Large intestine (tissue), 3 donors: ENCODE measurements at regions not wholly inside any gene's neighbourhood (a gene's known extent, or its start where the extent isn't known, plus 50 kb on each side); places are given as distances from the start of the nearest gene placed in this dataset.

Source experiments
- DNase-seq, 2 donors: peaks; one replicate each; pipeline versions ENCODE4 v3.0.0 to v3.0.0-alpha.2; 2013
- H3K27ac ChIP-seq: one replicate; pipeline ENCODE4 v1.5.1; 2013; ENCODE audit warnings: low read length
- H3K27me3 ChIP-seq: 2 replicates; pipeline ENCODE4 v1.6.1; 2013; ENCODE audit warnings: low read length; ENCODE audit not compliant: control insufficient read depth, insufficient read depth
- H3K36me3 ChIP-seq: 2 replicates; pipeline ENCODE4 v1.6.1; 2013; ENCODE audit warnings: low read length; ENCODE audit not compliant: control insufficient read depth, insufficient read depth
- H3K4me1 ChIP-seq: one replicate; pipeline ENCODE4 v1.6.1; 2013; ENCODE audit warnings: low read length; ENCODE audit not compliant: control insufficient read depth, insufficient read depth
- H3K4me3 ChIP-seq: one replicate; pipeline ENCODE4 v1.5.1; 2013; ENCODE audit warnings: low read length
- H3K9me3 ChIP-seq: one replicate; pipeline ENCODE4 v1.6.1; 2013; ENCODE audit warnings: mild to moderate bottlenecking, low read depth, low read length, moderate library complexity; ENCODE audit not compliant: control insufficient read depth
- WGBS: methylation state at CpG from one replicate; pipeline ENCODE4 v1.1.5; 2013; ENCODE audit warnings: low lambda C conversion rate; ENCODE audit not compliant: insufficient coverage; 5-methylcytosine and 5-hydroxymethylcytosine counted together

DNA sequence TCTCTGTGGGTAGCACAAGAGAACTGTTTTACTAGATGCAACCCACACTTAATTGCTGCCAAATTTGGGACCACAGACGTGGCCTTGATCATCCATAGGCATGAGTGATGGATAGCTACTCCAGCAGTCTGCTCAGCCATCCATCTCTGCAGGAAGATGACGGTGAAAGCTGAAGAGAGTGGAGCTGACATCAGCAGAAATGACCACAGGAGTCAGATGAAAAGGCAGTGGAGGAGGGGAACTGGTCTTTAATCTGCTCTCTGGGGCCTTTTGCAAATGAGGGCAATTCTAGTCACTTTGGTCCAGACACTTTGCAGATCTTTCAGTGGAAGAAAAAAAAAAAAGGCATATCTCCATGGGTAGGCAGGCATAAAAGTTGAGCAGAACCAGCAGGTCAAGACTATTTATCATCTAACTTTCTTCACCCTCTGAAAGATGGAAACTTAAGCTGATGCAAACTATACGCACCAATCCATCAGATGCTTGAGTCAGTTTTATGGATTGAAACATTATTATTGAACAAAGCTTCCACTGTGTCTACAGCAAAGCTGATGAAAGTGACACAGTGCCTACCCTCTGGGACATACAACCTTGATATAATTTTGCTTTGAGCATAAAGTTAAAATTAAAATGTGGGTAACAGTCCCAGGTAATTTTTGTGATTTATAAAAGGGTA is 281.6 kb upstream of the OBI1 start:
- DNase-seq, result no peak
- H3K27ac ChIP-seq, result no peak overlapping the region
- H3K27me3 ChIP-seq, result no peaks in the 10 kb centered on the region
- H3K36me3 ChIP-seq, result no peaks in the 10 kb centered on the region
- H3K9me3 ChIP-seq, result no peaks in the 10 kb centered on the region
- H3K4me3 ChIP-seq, result no peak overlapping the region
- 100% methylated on average over 1 of the region's 3 CpGs for WGBS
- no peaks in the 10 kb centered on the region for H3K4me1 ChIP-seq

DNA sequence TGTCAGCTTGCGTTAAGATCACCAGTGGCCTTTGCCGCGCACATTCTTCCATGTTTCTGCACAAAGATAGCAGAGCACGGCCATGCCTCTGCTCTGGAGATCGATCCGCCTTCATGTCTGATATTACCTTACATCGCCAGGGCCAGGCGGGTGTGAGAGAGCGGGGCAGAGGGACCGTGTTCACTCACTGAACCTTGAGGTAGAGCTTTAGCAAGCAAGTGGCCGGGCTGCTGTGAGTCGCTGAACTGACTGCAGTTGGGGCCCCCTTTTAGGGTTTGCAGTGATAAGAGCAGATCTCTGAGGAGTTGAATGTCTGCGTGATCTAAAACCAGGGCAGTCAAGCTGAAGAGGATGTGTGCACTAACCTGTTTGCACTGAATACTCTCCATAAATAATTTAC is 275.4 kb upstream of the OBI1 start:
- H3K27me3 ChIP-seq, result no peaks in the 10 kb centered on the region
- no peaks in the 10 kb centered on the region for H3K36me3 ChIP-seq
- no peak for DNase-seq
- H3K4me3 ChIP-seq, result no peak overlapping the region
- no CpG with 5 or more reads among the region's 13 CpGs for WGBS
- no peaks in the 10 kb centered on the region for H3K4me1 ChIP-seq
- no peak overlapping the region for H3K27ac ChIP-seq
- H3K9me3 ChIP-seq, result no peaks in the 10 kb centered on the region

GRCh38 chr13:78915015-78915414 is 256.1 kb upstream of the OBI1 start:
- no peaks in the 10 kb centered on the region for H3K27me3 ChIP-seq
- H3K36me3 ChIP-seq, result no peaks in the 10 kb centered on the region
- no peaks in the 10 kb centered on the region for H3K9me3 ChIP-seq
- DNase-seq, result no peak
- no peaks in the 10 kb centered on the region for H3K4me1 ChIP-seq
- no CpG with 5 or more reads among the region's 4 CpGs for WGBS
- H3K27ac ChIP-seq, result no peak overlapping the region
- no peak overlapping the region for H3K4me3 ChIP-seq

- no peak for DNase-seq
- H3K4me3 ChIP-seq, result no peak overlapping the region
Observed at GRCh38 chr13:78913656-78914055, 254.7 kb upstream of the OBI1 start.

GRCh38 chr13:78910147-78910546 is 251.2 kb upstream of the OBI1 start:
- WGBS, result 82% methylated on average over 3 of the region's 7 CpGs
- DNase-seq, result no peak
- no peaks in the 10 kb centered on the region for H3K9me3 ChIP-seq
- no peaks in the 10 kb centered on the region for H3K27me3 ChIP-seq
- H3K36me3 ChIP-seq, result no peaks in the 10 kb centered on the region
- no peaks in the 10 kb centered on the region for H3K4me1 ChIP-seq
- no peak overlapping the region for H3K27ac ChIP-seq
- H3K4me3 ChIP-seq, result no peak overlapping the region

More at GRCh38 chr13:78913656-78914055, 254.7 kb upstream of the OBI1 start:
- 74% methylated on average over 3 of the region's 3 CpGs for WGBS
- Histone ChIP-seq H3K9me3 (no peaks in the 10 kb centered on the region), H3K36me3 (no peaks in the 10 kb centered on the region), H3K27me3 (no peaks in the 10 kb centered on the region), H3K27ac (no peak overlapping the region), H3K4me1 (no peaks in the 10 kb centered on the region)

- WGBS, result no CpG with 5 or more reads among the region's 4 CpGs
- Histone ChIP-seq H3K36me3 (no peaks in the 10 kb centered on the region), H3K4me1 (no peaks in the 10 kb centered on the region), H3K9me3 (no peaks in the 10 kb centered on the region), H3K27me3 (no peaks in the 10 kb centered on the region), H3K4me3 (no peak overlapping the region), H3K27ac (no peak overlapping the region)
- no peak for DNase-seq
Observed at GRCh38 chr13:78909276-78909675, 250.3 kb upstream of the OBI1 start.

GRCh38 chr13:78907006-78907405 is 248.1 kb upstream of the OBI1 start:
- no peak for DNase-seq
- no peaks in the 10 kb centered on the region for H3K27me3 ChIP-seq
- WGBS, result 76% methylated on average over 3 of the region's 5 CpGs
- H3K4me3 ChIP-seq, result no peak overlapping the region
- H3K36me3 ChIP-seq, result no peaks in the 10 kb centered on the region
- H3K9me3 ChIP-seq, result no peaks in the 10 kb centered on the region
- no peaks in the 10 kb centered on the region for H3K4me1 ChIP-seq
- no peak overlapping the region for H3K27ac ChIP-seq

- Histone ChIP-seq H3K36me3 (no peaks in the 10 kb centered on the region), H3K27me3 (no peaks in the 10 kb centered on the region), H3K27ac (no peak overlapping the region), H3K4me1 (no peaks in the 10 kb centered on the region), H3K9me3 (no peaks in the 10 kb centered on the region), H3K4me3 (no peak overlapping the region)
- DNase-seq, result peak; percentile 39 to 78
- no CpG with 5 or more reads among the region's 2 CpGs for WGBS
Observed at GRCh38 chr13:78897200-78897599, 238.2 kb upstream of the OBI1 start.

- DNase-seq, result peak in 1 of 2 donors; percentile 44
Observed at GRCh38 chr13:78884571-78884970, 225.6 kb upstream of the OBI1 start.

DNA sequence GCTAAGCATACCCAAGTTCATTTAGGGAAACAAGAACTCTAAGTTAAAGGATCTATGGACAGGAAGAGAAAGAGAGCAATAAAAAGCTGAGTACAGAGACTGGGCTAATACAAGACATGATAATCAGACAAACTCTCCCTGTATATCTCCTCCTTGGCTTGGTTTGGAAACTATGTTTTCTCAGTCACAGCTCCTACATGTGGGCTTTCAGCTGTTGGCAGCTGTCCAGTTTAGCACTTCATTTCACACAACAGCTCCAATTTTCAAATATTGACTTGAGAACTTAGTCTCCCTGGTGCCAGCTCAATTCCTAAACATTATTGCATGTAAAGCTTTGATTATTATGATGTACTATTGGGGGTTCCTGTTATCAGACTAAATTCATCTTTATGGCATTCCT is 222.8 kb upstream of the OBI1 start:
- no peaks in the 10 kb centered on the region for H3K9me3 ChIP-seq
- H3K4me1 ChIP-seq, result no peaks in the 10 kb centered on the region
- H3K36me3 ChIP-seq, result no peaks in the 10 kb centered on the region
- H3K4me3 ChIP-seq, result no peak overlapping the region
- no peaks in the 10 kb centered on the region for H3K27me3 ChIP-seq
- no peak for DNase-seq
- H3K27ac ChIP-seq, result no peak overlapping the region

More at GRCh38 chr13:78884571-78884970, 225.6 kb upstream of the OBI1 start:
- Histone ChIP-seq H3K27ac (no peak overlapping the region), H3K4me1 (no peaks in the 10 kb centered on the region), H3K27me3 (no peaks in the 10 kb centered on the region), H3K4me3 (no peak overlapping the region), H3K9me3 (no peaks in the 10 kb centered on the region), H3K36me3 (no peaks in the 10 kb centered on the region)

- Histone ChIP-seq H3K36me3 (no peaks in the 10 kb centered on the region), H3K4me3 (no peak overlapping the region), H3K27ac (no peak overlapping the region), H3K27me3 (no peaks in the 10 kb centered on the region), H3K9me3 (no peaks in the 10 kb centered on the region), H3K4me1 (no peaks in the 10 kb centered on the region)
- WGBS, result 90% methylated on average over 2 of the region's 3 CpGs
- DNase-seq, result no peak
Observed at GRCh38 chr13:78881054-78881453, 222.1 kb upstream of the OBI1 start.
